Spleen (tissue), 7 donors: ENCODE measurements at regions not wholly inside any gene's neighbourhood (a gene's known extent, or its start where the extent isn't known, plus 50 kb on each side); places are given as distances from the start of the nearest gene placed in this dataset.

Experiments
- CTCF ChIP-seq, 11 experiments: fragments of 200-600 bp in 7 of 11; fragments of 450-650 bp in 4 of 11; sonication (generic) in 4 of 11; IDR thresholded peaks in 8 of 11; conservative IDR thresholded peaks in 3 of 11; 1 replicate in 7 of 11; 2 replicates in 4 of 11; pipeline versions ENCODE4 v1.4.0 to v1.8.0; 2016 to 2021; ENCODE audit warnings: antibody characterized with exemption in 11 of 11, inconsistent platforms in 4 of 11, mild to moderate bottlenecking in 1 of 11
- POLR2A ChIP-seq, 3 donors: fragments of 450-650 bp; IDR thresholded peaks; one replicate each; pipeline ENCODE4 v1.5.1; 2017; ENCODE audit warnings: antibody characterized with exemption in 3 of 3, mild to moderate bottlenecking in 1 of 3
- POLR2AphosphoS5 ChIP-seq, 3 donors: sonication (generic); formaldehyde crosslinking; IDR thresholded peaks; one replicate each; pipeline ENCODE4 v1.5.1; 2017; ENCODE audit warnings: antibody characterized with exemption in 3 of 3
- donor health status: DM: no; HTN: no; CAD: no; lungs with moderate emphysema.
- donor health status: DM: no; HTN: no; CAD: no.
- donor health status: DM: no; HTN: no; CAD: no.

- TF ChIP-seq CTCF (IDR thresholded peaks at IDR 0.05 in 8 of 11, conservative IDR thresholded peaks at IDR 0.05 in 3 of 11) (no peak), POLR2AphosphoS5 (IDR thresholded peaks at IDR 0.05) (no peak), POLR2A (IDR thresholded peaks at IDR 0.05) (no peak)
Measured at GRCh38 chr3:988785-989184, 104.0 kb upstream of the CNTN6 start.
